Spleen (tissue), 11 donors: ENCODE measurements at regions not wholly inside any gene's neighbourhood (a gene's known extent, or its start where the extent isn't known, plus 50 kb on each side); places are given as distances from the start of the nearest gene placed in this dataset.

Experiments
- DNase-seq: peaks from one replicate; pipeline ENCODE4 v3.0.0-alpha.2; 2020
- H3K27ac ChIP-seq, 8 donors: fragments of 200-600 bp; sonication (generic) in 7 of 8; 1 replicate in 4 of 8; 2 replicates in 4 of 8; pipeline versions ENCODE4 v1.5.0 to v1.8.0; 2016 to 2021; ENCODE audit warnings: inconsistent platforms in 4 of 8, mild to moderate bottlenecking in 4 of 8, moderate library complexity in 1 of 8
- H3K27me3 ChIP-seq, 7 donors: fragments of 200-600 bp; sonication (generic) in 6 of 7; replicated peaks in 1 of 7; 1 replicate in 4 of 7; 2 replicates in 3 of 7; pipeline versions ENCODE4 v1.5.0 to v1.8.0; 2016 to 2021; ENCODE audit warnings: inconsistent platforms in 3 of 7, mild to moderate bottlenecking in 1 of 7
- H3K36me3 ChIP-seq, 6 donors: fragments of 200-600 bp; sonication (generic) in 5 of 6; 1 replicate in 4 of 6; 2 replicates in 2 of 6; pipeline versions ENCODE4 v1.5.0 to v1.8.0; 2016 to 2021; ENCODE audit warnings: inconsistent platforms in 2 of 6
- H3K4me1 ChIP-seq, 6 donors: fragments of 200-600 bp; sonication (generic) in 5 of 6; 1 replicate in 3 of 6; 2 replicates in 3 of 6; pipeline versions ENCODE4 v1.5.0 to v1.8.0; 2016 to 2021; ENCODE audit warnings: inconsistent platforms in 3 of 6
- H3K4me3 ChIP-seq, 8 donors: fragments of 200-600 bp; sonication (generic) in 7 of 8; 1 replicate in 4 of 8; 2 replicates in 4 of 8; pipeline versions ENCODE4 v1.5.0 to v1.8.0; 2016 to 2021; ENCODE audit warnings: inconsistent platforms in 4 of 8, mild to moderate bottlenecking in 4 of 8, moderate library complexity in 2 of 8
- H3K9me3 ChIP-seq, 8 donors: fragments of 200-600 bp; sonication (generic) in 7 of 8; 1 replicate in 4 of 8; 2 replicates in 4 of 8; pipeline versions ENCODE4 v1.5.0 to v1.8.0; 2016 to 2021; ENCODE audit warnings: inconsistent platforms in 4 of 8
- CTCF ChIP-seq, 11 experiments: fragments of 200-600 bp in 7 of 11; fragments of 450-650 bp in 4 of 11; sonication (generic) in 4 of 11; IDR thresholded peaks in 8 of 11; conservative IDR thresholded peaks in 3 of 11; 1 replicate in 7 of 11; 2 replicates in 4 of 11; pipeline versions ENCODE4 v1.4.0 to v1.8.0; 2016 to 2021; ENCODE audit warnings: antibody characterized with exemption in 11 of 11, inconsistent platforms in 4 of 11, mild to moderate bottlenecking in 1 of 11
- POLR2A ChIP-seq, 3 donors: fragments of 450-650 bp; IDR thresholded peaks; one replicate each; pipeline ENCODE4 v1.5.1; 2017; ENCODE audit warnings: antibody characterized with exemption in 3 of 3, mild to moderate bottlenecking in 1 of 3
- POLR2AphosphoS5 ChIP-seq, 3 donors: sonication (generic); formaldehyde crosslinking; IDR thresholded peaks; one replicate each; pipeline ENCODE4 v1.5.1; 2017; ENCODE audit warnings: antibody characterized with exemption in 3 of 3
- WGBS, 5 donors: extraction: QIAGEN DNeasy Blood & Tissue Kit in 3 of 5; methylation state at CpG; one replicate each; pipeline versions ENCODE4 v1.1.5 to v1.1.7; 2013 to 2018; 5-methylcytosine and 5-hydroxymethylcytosine counted together
- intact Hi-C: fragments of 100-400 bp; cut with DNase I; formaldehyde crosslinking; loops from one replicate; pipeline ENCODE4 v1.15.0; 2023; ENCODE audit warnings: low total_unique reads
- donor health status: healthy with polysubstance abuse.
- donor health status: DM: no; HTN: no; CAD: no; lungs with moderate emphysema.
- donor health status: DM: no; HTN: no; CAD: no.
- donor health status: Bipolar disorder and iron deficiency.
- donor health status: healthy.
- donor health status: DM: no; HTN: no; CAD: no.
- donor health status: DM: yes; HTN: yes; CAD: no.

DNA sequence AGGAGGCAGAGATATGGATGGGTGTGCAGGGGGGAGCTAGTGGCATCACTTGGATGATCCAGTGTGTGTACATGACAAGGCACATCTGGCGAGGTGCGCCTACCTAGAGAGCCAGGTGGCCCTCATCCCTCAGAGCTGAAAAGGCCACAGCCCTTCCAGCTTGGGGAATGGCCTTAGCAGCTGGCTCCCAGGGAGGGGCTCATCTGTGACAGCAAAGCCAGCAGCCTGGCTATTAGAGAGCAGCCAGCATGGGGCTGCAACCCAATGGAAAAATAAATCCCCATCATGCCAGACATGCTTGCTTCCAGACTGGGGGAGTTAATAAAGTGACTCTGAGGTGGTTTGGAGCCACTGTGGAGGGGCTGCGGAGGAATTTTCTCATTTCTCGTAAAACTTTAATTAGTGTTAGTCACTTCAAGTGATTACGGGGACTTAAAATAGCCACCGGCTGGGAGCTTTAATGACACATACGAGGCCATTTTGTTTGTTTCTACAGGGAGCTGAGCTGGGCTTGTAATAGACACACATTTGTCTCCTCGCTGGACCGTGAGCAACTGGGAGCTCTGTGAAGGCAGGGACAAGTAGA lies 111.2 kb upstream of the ALX4 start:
- Histone ChIP-seq H3K4me3 (no peak overlapping the region), H3K27ac (no peak overlapping the region), H3K9me3 (no peaks in the 10 kb centered on the region), H3K36me3 (no peaks in the 10 kb centered on the region), H3K4me1 (no peaks in the 10 kb centered on the region), H3K27me3 (peaks cover 0 to 16% (median 0%) of the 10 kb centered on the region in 7 donors)
- no peak for DNase-seq
- WGBS, 5 donors: 79 to 87% (median 85%) methylated on average over 9 of the region's 9 CpGs
- intact Hi-C loops: no loop called here
- no peak for TF ChIP-seq POLR2A (IDR thresholded peaks at IDR 0.05)
- TF ChIP-seq CTCF (IDR thresholded peaks at IDR 0.05 in 8 of 11, conservative IDR thresholded peaks at IDR 0.05 in 3 of 11): no peak
- TF ChIP-seq POLR2AphosphoS5 (IDR thresholded peaks at IDR 0.05): no peak

DNA sequence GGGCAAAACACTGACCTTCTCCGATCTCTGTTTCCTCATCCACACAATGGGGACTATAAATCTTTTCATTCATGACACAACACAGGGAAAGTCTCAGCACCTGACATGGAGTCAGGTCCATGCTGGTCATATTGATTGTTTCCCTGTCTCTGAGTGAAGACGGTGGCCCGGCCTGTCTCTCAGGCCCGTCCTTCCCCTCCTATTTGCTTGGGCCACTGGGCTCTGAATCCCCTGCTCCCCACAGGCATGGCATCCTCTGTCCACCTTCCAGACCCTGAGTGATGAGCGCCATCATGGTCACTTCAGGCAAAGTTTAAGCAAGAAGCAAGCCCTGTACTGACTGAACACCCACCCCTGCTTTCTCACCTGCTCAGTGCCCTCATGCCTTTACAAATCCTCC lies 113.3 kb upstream of the ALX4 start:
- H3K4me1 ChIP-seq: no peaks in the 10 kb centered on the region
- H3K9me3 ChIP-seq: no peaks in the 10 kb centered on the region
- no peak for TF ChIP-seq CTCF (IDR thresholded peaks at IDR 0.05 in 8 of 11, conservative IDR thresholded peaks at IDR 0.05 in 3 of 11)
- no peak for TF ChIP-seq POLR2AphosphoS5 (IDR thresholded peaks at IDR 0.05)
- TF ChIP-seq POLR2A (IDR thresholded peaks at IDR 0.05): no peak
- peaks cover 0 to 34% (median 0%) of the 10 kb centered on the region in 7 donors for H3K27me3 ChIP-seq
- H3K27ac ChIP-seq: no peak overlapping the region
- DNase-seq: no peak
- no peak overlapping the region for H3K4me3 ChIP-seq
- H3K36me3 ChIP-seq: no peaks in the 10 kb centered on the region
- intact Hi-C loops: no loop called here
- 60 to 85% (median 73%) methylated on average over 5 of the region's 5 CpGs for WGBS, 5 donors

GRCh38 chr11:44424841-44425240 lies 114.9 kb upstream of the ALX4 start:
- Histone ChIP-seq H3K4me3 (no peak overlapping the region), H3K27ac (no peak overlapping the region), H3K9me3 (no peaks in the 10 kb centered on the region), H3K36me3 (no peaks in the 10 kb centered on the region), H3K4me1 (no peaks in the 10 kb centered on the region), H3K27me3 (peaks cover 0 to 41% (median 0%) of the 10 kb centered on the region in 7 donors)
- WGBS, 5 donors: 89 to 97% (median 96%) methylated on average over 4 of the region's 4 CpGs
- TF ChIP-seq CTCF (IDR thresholded peaks at IDR 0.05 in 8 of 11, conservative IDR thresholded peaks at IDR 0.05 in 3 of 11) (no peak), POLR2A (IDR thresholded peaks at IDR 0.05) (no peak), POLR2AphosphoS5 (IDR thresholded peaks at IDR 0.05) (no peak)
- DNase-seq: no peak
- intact Hi-C loops: no loop called here

GRCh38 chr11:44426119-44426518 lies 116.2 kb upstream of the ALX4 start:
- H3K36me3 ChIP-seq: no peaks in the 10 kb centered on the region
- TF ChIP-seq POLR2AphosphoS5 (IDR thresholded peaks at IDR 0.05) (no peak), CTCF (IDR thresholded peaks at IDR 0.05 in 8 of 11, conservative IDR thresholded peaks at IDR 0.05 in 3 of 11) (no peak), POLR2A (IDR thresholded peaks at IDR 0.05) (no peak)
- no peak for DNase-seq
- no peak overlapping the region for H3K4me3 ChIP-seq
- peaks cover 0 to 45% (median 0%) of the 10 kb centered on the region in 7 donors for H3K27me3 ChIP-seq
- H3K4me1 ChIP-seq: no peaks in the 10 kb centered on the region
- H3K27ac ChIP-seq: no peak overlapping the region
- 74 to 84% (median 74%) methylated on average over 8 of the region's 8 CpGs for WGBS, 5 donors
- H3K9me3 ChIP-seq: no peaks in the 10 kb centered on the region
- intact Hi-C loops: no loop called here
